GM23248 (cell line): ENCODE measurements at regions not wholly inside any gene's neighbourhood (a gene's known extent, or its start where the extent isn't known, plus 50 kb on each side); places are given as distances from the start of the nearest gene placed in this dataset.

Experiments
- DNase-seq: peaks from one replicate; pipeline ENCODE4 v3.0.0-alpha.2; 2015
- H2AFZ ChIP-seq: fragments of 200-600 bp; sonication (generic); 2 replicates; pipeline ENCODE4 v1.6.1; 2016; ENCODE audit warnings: antibody characterized with exemption
- H3F3A ChIP-seq: fragments of 200-600 bp; sonication (generic); 2 replicates; pipeline ENCODE4 v1.6.1; 2016; ENCODE audit warnings: mild to moderate bottlenecking, antibody characterized with exemption, mixed run types; ENCODE audit not compliant: insufficient read depth
- H3K27ac ChIP-seq: fragments of 200-600 bp; sonication (generic); 2 replicates; pipeline ENCODE4 v1.5.1; 2016; ENCODE audit warnings: mild to moderate bottlenecking
- H3K27me3 ChIP-seq: fragments of 200-600 bp; sonication (generic); replicated peaks from 2 replicates; pipeline ENCODE4 v1.6.1; 2016; ENCODE audit warnings: mild to moderate bottlenecking; ENCODE audit not compliant: insufficient read depth
- H3K36me3 ChIP-seq: fragments of 200-600 bp; sonication (generic); 2 replicates; pipeline ENCODE4 v1.6.1; 2016; ENCODE audit warnings: low read depth, mild to moderate bottlenecking
- H3K4me1 ChIP-seq: fragments of 200-600 bp; sonication (generic); 2 replicates; pipeline ENCODE4 v1.6.1; 2016; ENCODE audit warnings: mild to moderate bottlenecking; ENCODE audit not compliant: insufficient read depth
- H3K4me2 ChIP-seq: fragments of 200-600 bp; sonication (generic); one replicate; pipeline ENCODE4 v1.6.1; 2016; ENCODE audit warnings: mild to moderate bottlenecking; ENCODE audit not compliant: unreplicated experiment
- H3K4me3 ChIP-seq: fragments of 200-600 bp; sonication (generic); 2 replicates; pipeline ENCODE4 v1.5.1; 2016; ENCODE audit warnings: mild to moderate bottlenecking
- H3K79me2 ChIP-seq: fragments of 200-600 bp; sonication (generic); 2 replicates; pipeline ENCODE4 v1.6.1; 2016; ENCODE audit warnings: mild to moderate bottlenecking; ENCODE audit not compliant: insufficient read depth
- H3K9ac ChIP-seq: fragments of 200-600 bp; sonication (generic); 2 replicates; pipeline ENCODE4 v1.6.1; 2016; ENCODE audit warnings: mild to moderate bottlenecking
- H3K9me2 ChIP-seq: fragments of 200-600 bp; sonication (generic); 2 replicates; pipeline ENCODE4 v1.6.1; 2016; ENCODE audit warnings: mixed run types, mild to moderate bottlenecking, moderate library complexity; ENCODE audit not compliant: insufficient read depth
- H3K9me3 ChIP-seq: fragments of 200-600 bp; sonication (generic); one replicate; pipeline ENCODE4 v1.6.1; 2017; ENCODE audit warnings: low read depth
- H4K20me1 ChIP-seq: fragments of 200-600 bp; sonication (generic); 2 replicates; pipeline ENCODE4 v1.6.0; 2016; ENCODE audit not compliant: insufficient read depth
- EZH2 ChIP-seq: fragments of 200-600 bp; sonication (generic); IDR thresholded peaks from 2 replicates; pipeline ENCODE4 v1.6.1; 2018; ENCODE audit warnings: antibody characterized with exemption, mild to moderate bottlenecking; ENCODE audit not compliant: insufficient read depth, poor library complexity, severe bottlenecking
- EZH2phosphoT487 ChIP-seq: fragments of 200-600 bp; sonication (generic); IDR thresholded peaks from 2 replicates; pipeline ENCODE4 v1.6.1; 2018; ENCODE audit warnings: antibody characterized with exemption, moderate library complexity, mild to moderate bottlenecking, low read depth; ENCODE audit not compliant: insufficient read depth
- WGBS, 2 experiments: methylation state at CpG; one replicate each; pipeline ENCODE4 v1.1.6; 2015 to 2017; ENCODE audit warnings: low lambda C conversion rate in 2 of 2, low coverage in 1 of 2; ENCODE audit errors: missing lambda C conversion rate in 2 of 2; 5-methylcytosine and 5-hydroxymethylcytosine counted together
- in situ Hi-C: fragments of 300-500 bp; cut with MboI; formaldehyde crosslinking; loops from 2 replicates; pipeline ENCODE4 v1.15.0; 2020

- H4K20me1 ChIP-seq, result no peaks in the 10 kb centered on the region
- DNase-seq, result peak; percentile 40
- WGBS, 2 experiments, result 21 to 30% methylated on average over 7 to 17 of the region's 18 CpGs
- no peak overlapping the region for H3K27ac ChIP-seq
- H3K9ac ChIP-seq, result no peak overlapping the region
- H3F3A ChIP-seq, result no peaks in the 10 kb centered on the region
- no peaks in the 10 kb centered on the region for H3K9me2 ChIP-seq
- H2AFZ ChIP-seq, result no peak overlapping the region
- no peaks in the 10 kb centered on the region for H3K9me3 ChIP-seq
- no peak overlapping the region for H3K4me3 ChIP-seq
- no peaks in the 10 kb centered on the region for H3K79me2 ChIP-seq
- H3K27me3 ChIP-seq, result no peaks in the 10 kb centered on the region
- TF ChIP-seq EZH2phosphoT487 (no peak), EZH2 (no peak)
- in situ Hi-C loops, result no loop called here
- no peaks in the 10 kb centered on the region for H3K36me3 ChIP-seq
- H3K4me1 ChIP-seq, result no peaks in the 10 kb centered on the region
- H3K4me2 ChIP-seq, result no peak overlapping the region
Measured at GRCh38 chrX:69238114-69238886, 73.0 kb upstream of the PJA1 start.

DNA sequence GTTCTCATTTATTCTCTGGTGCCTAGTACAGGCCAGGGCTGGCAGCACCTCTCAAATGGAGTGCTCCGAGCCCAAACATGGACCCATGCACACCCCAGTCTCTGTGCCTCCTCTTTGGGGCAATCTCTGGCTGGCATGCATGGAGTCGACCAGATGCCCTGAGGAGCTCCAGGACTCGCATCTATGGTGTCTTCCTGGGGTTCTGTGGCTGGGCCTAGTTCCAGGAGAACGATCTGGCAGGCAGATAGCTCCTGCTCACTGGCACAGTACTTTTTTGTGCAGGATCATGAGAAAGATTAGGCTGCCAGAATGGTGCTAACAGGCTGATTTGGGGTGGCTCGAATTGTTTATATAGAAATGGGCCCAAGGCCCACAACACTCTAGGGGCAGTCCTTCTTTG lies 72.0 kb upstream of the PJA1 start:
- Histone ChIP-seq H3K36me3 (no peaks in the 10 kb centered on the region), H3K9me3 (no peaks in the 10 kb centered on the region), H3K27me3 (no peaks in the 10 kb centered on the region), H3K4me3 (no peak overlapping the region), H3K4me2 (no peak overlapping the region), H3K79me2 (no peaks in the 10 kb centered on the region), H2AFZ (no peak overlapping the region), H3K27ac (no peak overlapping the region), H3K9ac (no peak overlapping the region), H4K20me1 (no peaks in the 10 kb centered on the region), H3K9me2 (no peaks in the 10 kb centered on the region), H3K4me1 (no peaks in the 10 kb centered on the region), H3F3A (no peaks in the 10 kb centered on the region)
- in situ Hi-C loops, result no loop called here
- DNase-seq, result no peak
- TF ChIP-seq EZH2 (no peak), EZH2phosphoT487 (no peak)
- 26 to 56% methylated on average over 3 to 5 of the region's 5 CpGs for WGBS, 2 experiments

GRCh38 chrX:69236641-69237040 lies 71.4 kb upstream of the PJA1 start:
- in situ Hi-C loops, result no loop called here
- no peaks in the 10 kb centered on the region for H3K9me3 ChIP-seq
- WGBS, 2 experiments, result 70 to 77% methylated on average over 1 to 2 of the region's 2 CpGs
- H4K20me1 ChIP-seq, result no peaks in the 10 kb centered on the region
- H3K36me3 ChIP-seq, result no peaks in the 10 kb centered on the region
- no peak overlapping the region for H3K4me3 ChIP-seq
- no peaks in the 10 kb centered on the region for H3F3A ChIP-seq
- no peak overlapping the region for H3K4me2 ChIP-seq
- H3K27me3 ChIP-seq, result no peaks in the 10 kb centered on the region
- no peaks in the 10 kb centered on the region for H3K4me1 ChIP-seq
- no peak overlapping the region for H3K27ac ChIP-seq
- no peaks in the 10 kb centered on the region for H3K9me2 ChIP-seq
- no peak for TF ChIP-seq EZH2phosphoT487
- TF ChIP-seq EZH2, result no peak
- DNase-seq, result no peak
- H3K9ac ChIP-seq, result no peak overlapping the region
- H3K79me2 ChIP-seq, result no peaks in the 10 kb centered on the region
- no peak overlapping the region for H2AFZ ChIP-seq

- no peak for DNase-seq
- H3K4me3 ChIP-seq, result no peak overlapping the region
- no peaks in the 10 kb centered on the region for H3K9me2 ChIP-seq
- H3K27me3 ChIP-seq, result no peaks in the 10 kb centered on the region
- H3K36me3 ChIP-seq, result no peaks in the 10 kb centered on the region
- H3K4me1 ChIP-seq, result peaks cover 3% of the 10 kb centered on the region; the same call in 1 of the 2 replicates
- no peak overlapping the region for H3K4me2 ChIP-seq
- TF ChIP-seq EZH2 (no peak), EZH2phosphoT487 (no peak)
- no peak overlapping the region for H3K27ac ChIP-seq
- H3K79me2 ChIP-seq, result no peaks in the 10 kb centered on the region
- peaks cover 1% of the 10 kb centered on the region; the same call in 1 of the 2 replicates for H3F3A ChIP-seq
- H3K9me3 ChIP-seq, result no peaks in the 10 kb centered on the region
- no peaks in the 10 kb centered on the region for H4K20me1 ChIP-seq
- no peak overlapping the region for H3K9ac ChIP-seq
- in situ Hi-C loops, result no loop called here
- H2AFZ ChIP-seq, result no peak overlapping the region
Measured at GRCh38 chrX:69234624-69235023, 69.4 kb upstream of the PJA1 start.
